ENCODE measurements at regions not wholly inside any gene's neighbourhood (a gene's known extent, or its start where the extent isn't known, plus 50 kb on each side); places are given as distances from the start of the nearest gene placed in this dataset.

DNA sequence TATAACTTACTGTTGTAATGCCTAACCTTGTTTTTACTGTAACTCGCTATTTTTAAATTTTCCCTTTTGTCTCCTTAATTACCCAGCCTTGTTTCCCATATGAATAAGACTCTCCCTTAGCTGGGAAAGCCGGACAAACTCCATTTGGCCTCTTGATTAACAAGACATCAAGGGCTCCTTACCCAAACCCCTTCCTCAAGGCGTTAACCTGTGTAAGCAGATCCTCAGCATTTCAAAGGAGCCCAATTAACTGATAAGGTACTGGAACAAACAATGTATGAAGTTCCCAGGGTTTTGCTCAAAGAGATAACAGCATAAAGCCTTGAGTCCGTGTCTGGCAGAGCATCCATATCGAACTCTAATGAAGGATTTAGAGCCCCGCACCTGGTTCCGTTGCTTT, 66.0 kb upstream of the SIMC1 start:
- TF ChIP-seq RAD21 (IDR thresholded peaks at IDR 0.05; ENCODE audit: low read depth) (no peak), EP300 (IDR thresholded peaks at IDR 0.05; ENCODE audit: borderline replicate concordance) (no peak), NFIC (IDR thresholded peaks at IDR 0.05) (no peak), YY1 (IDR thresholded peaks at IDR 0.05; ENCODE audit: low read depth) (no peak), EGR1 (IDR thresholded peaks at IDR 0.05) (no peak), TCF12 (IDR thresholded peaks at IDR 0.05; ENCODE audit: low read depth) (no peak), FOXM1 (IDR thresholded peaks at IDR 0.05; ENCODE audit: borderline replicate concordance, low read depth) (no peak), CEBPB (IDR thresholded peaks at IDR 0.05) (no peak), CREB1 (IDR thresholded peaks at IDR 0.05; ENCODE audit: low read depth) (no peak), ZBTB7A (IDR thresholded peaks at IDR 0.05; ENCODE audit: low read depth) (no peak), TEAD4 (IDR thresholded peaks at IDR 0.05) (no peak), TAF1 (IDR thresholded peaks at IDR 0.05; ENCODE audit: low read depth) (no peak)
- TF ChIP-seq, protein P1, sequence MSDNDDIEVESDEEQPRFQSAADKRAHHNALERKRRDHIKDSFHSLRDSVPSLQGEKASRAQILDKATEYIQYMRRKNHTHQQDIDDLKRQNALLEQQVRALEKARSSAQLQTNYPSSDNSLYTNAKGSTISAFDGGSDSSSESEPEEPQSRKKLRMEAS (IDR thresholded peaks at IDR 0.05): no peak
- TF ChIP-seq, protein P2, sequence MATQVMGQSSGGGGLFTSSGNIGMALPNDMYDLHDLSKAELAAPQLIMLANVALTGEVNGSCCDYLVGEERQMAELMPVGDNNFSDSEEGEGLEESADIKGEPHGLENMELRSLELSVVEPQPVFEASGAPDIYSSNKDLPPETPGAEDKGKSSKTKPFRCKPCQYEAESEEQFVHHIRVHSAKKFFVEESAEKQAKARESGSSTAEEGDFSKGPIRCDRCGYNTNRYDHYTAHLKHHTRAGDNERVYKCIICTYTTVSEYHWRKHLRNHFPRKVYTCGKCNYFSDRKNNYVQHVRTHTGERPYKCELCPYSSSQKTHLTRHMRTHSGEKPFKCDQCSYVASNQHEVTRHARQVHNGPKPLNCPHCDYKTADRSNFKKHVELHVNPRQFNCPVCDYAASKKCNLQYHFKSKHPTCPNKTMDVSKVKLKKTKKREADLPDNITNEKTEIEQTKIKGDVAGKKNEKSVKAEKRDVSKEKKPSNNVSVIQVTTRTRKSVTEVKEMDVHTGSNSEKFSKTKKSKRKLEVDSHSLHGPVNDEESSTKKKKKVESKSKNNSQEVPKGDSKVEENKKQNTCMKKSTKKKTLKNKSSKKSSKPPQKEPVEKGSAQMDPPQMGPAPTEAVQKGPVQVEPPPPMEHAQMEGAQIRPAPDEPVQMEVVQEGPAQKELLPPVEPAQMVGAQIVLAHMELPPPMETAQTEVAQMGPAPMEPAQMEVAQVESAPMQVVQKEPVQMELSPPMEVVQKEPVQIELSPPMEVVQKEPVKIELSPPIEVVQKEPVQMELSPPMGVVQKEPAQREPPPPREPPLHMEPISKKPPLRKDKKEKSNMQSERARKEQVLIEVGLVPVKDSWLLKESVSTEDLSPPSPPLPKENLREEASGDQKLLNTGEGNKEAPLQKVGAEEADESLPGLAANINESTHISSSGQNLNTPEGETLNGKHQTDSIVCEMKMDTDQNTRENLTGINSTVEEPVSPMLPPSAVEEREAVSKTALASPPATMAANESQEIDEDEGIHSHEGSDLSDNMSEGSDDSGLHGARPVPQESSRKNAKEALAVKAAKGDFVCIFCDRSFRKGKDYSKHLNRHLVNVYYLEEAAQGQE (IDR thresholded peaks at IDR 0.05; ENCODE audit: low read depth): no peak
- TF ChIP-seq, protein P3, sequence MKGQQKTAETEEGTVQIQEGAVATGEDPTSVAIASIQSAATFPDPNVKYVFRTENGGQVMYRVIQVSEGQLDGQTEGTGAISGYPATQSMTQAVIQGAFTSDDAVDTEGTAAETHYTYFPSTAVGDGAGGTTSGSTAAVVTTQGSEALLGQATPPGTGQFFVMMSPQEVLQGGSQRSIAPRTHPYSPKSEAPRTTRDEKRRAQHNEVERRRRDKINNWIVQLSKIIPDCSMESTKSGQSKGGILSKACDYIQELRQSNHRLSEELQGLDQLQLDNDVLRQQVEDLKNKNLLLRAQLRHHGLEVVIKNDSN (IDR thresholded peaks at IDR 0.05): no peak

DNA sequence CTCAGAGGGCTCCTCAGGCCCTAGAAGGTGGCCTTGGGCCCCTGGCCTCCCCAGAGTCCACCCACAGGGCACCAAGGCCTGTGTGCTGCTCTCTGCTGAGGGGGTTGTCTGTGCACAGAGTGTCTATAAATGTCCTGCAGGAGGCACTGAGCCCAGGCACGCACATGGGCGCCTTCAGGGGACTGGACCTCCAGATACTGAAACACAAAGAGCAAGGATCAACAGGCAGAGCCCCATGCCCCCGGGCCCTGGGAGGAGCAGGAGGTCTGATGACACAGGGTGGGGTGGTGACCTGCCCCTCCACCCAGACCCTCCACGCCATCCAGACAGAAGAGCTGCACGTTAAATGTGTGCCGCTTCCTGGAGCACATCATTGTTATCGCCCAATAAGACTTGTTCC, 64.6 kb upstream of the SIMC1 start:
- no peak for TF ChIP-seq CEBPB (IDR thresholded peaks at IDR 0.05)
- no peak for TF ChIP-seq EP300 (IDR thresholded peaks at IDR 0.05; ENCODE audit: borderline replicate concordance)
- no peak for TF ChIP-seq FOXM1 (IDR thresholded peaks at IDR 0.05; ENCODE audit: borderline replicate concordance, low read depth)

DNA sequence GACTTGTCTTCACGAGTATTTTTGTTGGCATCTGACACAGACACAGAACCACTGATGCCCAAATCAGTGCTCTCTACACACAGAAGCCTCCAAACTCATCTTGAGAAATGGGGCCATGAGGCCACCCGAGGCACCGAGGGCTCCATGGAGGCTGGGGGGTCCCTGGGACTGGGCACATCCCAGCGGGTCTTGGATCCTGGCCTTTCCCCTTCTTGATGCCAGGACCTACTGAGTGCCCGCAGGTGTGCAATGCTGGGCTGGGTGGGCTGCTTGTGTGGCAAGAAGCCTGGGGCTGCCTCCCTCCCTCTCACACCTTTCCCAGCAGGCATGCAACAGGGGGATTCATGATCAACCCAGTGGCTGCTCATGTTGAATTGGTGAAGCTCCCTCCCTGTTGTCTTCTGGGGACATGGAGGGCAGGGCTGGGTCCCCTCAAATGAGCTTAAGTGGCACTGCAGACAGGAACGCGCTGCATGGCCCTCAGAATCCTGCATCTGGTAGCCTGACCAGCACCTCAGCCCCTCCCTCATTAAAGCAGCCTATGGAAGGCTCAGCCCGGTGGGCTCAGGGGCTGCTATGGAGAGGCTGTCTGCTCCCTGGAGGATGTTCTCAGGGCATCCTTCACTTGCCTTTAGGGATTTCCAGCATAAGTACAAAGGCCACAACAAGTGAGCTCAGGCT, 63.7 kb upstream of the SIMC1 start:
- TF ChIP-seq, protein P1 (IDR thresholded peaks at IDR 0.05): no peak
- TF ChIP-seq RAD21 (IDR thresholded peaks at IDR 0.05; ENCODE audit: low read depth): no peak
- TF ChIP-seq TCF12 (IDR thresholded peaks at IDR 0.05; ENCODE audit: low read depth): no peak
- no peak for TF ChIP-seq EGR1 (IDR thresholded peaks at IDR 0.05)
- TF ChIP-seq YY1 (IDR thresholded peaks at IDR 0.05; ENCODE audit: low read depth): no peak

DNA sequence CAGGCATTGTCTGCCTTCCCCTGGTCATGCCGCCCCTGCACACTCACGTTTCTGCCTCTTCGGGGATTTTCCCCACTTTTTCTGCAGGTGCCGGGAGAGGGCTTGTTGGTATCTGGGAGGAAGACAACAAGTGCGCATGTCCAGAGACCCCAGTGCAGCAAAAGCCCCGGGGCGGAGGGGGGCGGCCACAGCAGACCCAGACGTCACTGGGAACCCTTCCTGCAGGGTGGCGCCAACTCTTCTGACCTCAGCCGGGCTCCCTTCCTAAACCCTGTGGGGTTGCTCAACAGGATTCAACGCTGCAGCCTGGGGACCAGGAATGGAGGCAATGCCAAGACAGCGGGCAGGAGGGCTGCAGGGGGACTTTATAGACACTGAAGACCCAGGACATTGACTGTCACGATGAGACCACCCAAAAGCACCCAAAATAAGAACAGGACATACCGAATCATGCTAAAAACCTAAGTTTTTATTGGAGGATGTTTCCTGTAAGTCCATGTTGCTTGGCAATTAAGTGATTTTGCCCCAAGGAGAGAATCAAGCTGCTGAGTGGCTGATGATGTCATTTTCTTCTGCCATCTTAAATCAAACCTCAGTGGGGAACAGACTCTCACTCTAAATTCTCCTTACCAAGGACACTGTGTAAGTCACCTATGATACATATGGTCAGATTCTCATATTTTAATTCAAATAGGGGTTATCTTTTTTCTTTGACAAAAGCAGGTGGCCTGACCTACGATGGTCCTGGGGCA, 62.9 kb upstream of the SIMC1 start:
- no peak for TF ChIP-seq RAD21 (IDR thresholded peaks at IDR 0.05; ENCODE audit: low read depth)
- TF ChIP-seq, protein P3 (IDR thresholded peaks at IDR 0.05): no peak
- no peak for TF ChIP-seq FOXM1 (IDR thresholded peaks at IDR 0.05; ENCODE audit: borderline replicate concordance, low read depth)
- TF ChIP-seq, protein P2 (IDR thresholded peaks at IDR 0.05; ENCODE audit: low read depth): no peak
- TF ChIP-seq CREB1 (IDR thresholded peaks at IDR 0.05; ENCODE audit: low read depth): no peak
- TF ChIP-seq, protein P1 (IDR thresholded peaks at IDR 0.05): no peak
- TF ChIP-seq TEAD4 (IDR thresholded peaks at IDR 0.05): no peak
- no peak for TF ChIP-seq TCF12 (IDR thresholded peaks at IDR 0.05; ENCODE audit: low read depth)
- no peak for TF ChIP-seq TAF1 (IDR thresholded peaks at IDR 0.05; ENCODE audit: low read depth)
- TF ChIP-seq EGR1 (IDR thresholded peaks at IDR 0.05): no peak

DNA sequence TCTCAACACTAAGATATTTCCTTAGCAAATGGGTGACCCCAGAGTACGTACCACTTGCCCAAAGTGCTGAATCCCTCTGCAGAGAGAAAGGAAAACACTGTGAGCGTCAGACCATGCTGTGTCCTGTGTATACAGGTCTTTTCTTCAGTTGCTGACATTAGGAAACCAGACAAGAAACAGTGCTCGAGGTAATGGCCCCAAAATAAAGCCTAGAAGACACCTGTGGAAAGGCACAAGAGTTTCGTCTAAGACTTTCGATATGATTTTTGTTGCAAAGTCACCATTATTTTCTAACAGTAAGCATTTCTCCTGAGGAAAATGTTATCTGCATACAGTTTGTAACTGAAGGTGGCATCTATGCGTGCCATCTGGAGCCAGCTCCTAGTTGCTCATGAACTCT, 62.0 kb upstream of the SIMC1 start:
- TF ChIP-seq CEBPB (IDR thresholded peaks at IDR 0.05): no peak
- TF ChIP-seq, protein P2 (IDR thresholded peaks at IDR 0.05; ENCODE audit: low read depth): no peak
- TF ChIP-seq YY1 (IDR thresholded peaks at IDR 0.05; ENCODE audit: low read depth): no peak
- no peak for TF ChIP-seq NFIC (IDR thresholded peaks at IDR 0.05)
